ENCODE measurements at regions not wholly inside any gene's neighbourhood (a gene's known extent, or its start where the extent isn't known, plus 50 kb on each side); places are given as distances from the start of the nearest gene placed in this dataset.

DNA sequence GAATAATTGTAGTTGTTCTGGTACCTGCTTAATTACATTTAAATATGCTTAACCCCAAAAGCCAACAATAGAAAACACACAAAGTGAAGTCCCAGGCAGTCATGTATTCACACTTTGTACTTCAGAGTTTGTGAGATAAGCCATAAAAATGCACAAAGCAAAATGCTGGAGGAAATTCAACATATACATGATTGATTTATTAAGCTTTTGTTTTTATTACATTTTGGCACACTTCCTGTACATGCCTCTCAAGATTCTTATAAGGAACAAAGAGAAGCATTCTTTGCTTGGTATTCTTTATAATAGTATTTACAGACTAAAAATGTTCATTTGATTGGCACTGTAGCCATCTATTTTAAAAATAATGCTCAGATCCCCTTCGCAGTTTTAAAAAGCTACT lies 107.7 kb upstream of the ANK3 start:
- no peak for DNase-seq (ENCODE audit: insufficient read length, low spot score)
- TF ChIP-seq POU2F2 (IDR thresholded peaks at IDR 0.05; ENCODE audit: low read depth, low read length), result no peak
- no peak for TF ChIP-seq SPI1 (IDR thresholded peaks at IDR 0.05; ENCODE audit: low read depth, low read length)
- TF ChIP-seq POLR2A (IDR thresholded peaks at IDR 0.05; ENCODE audit: low read depth, low read length), result no peak
- TF ChIP-seq TAF1 (IDR thresholded peaks at IDR 0.05; ENCODE audit: low read depth, low read length), result no peak
- TF ChIP-seq PAX5 (IDR thresholded peaks at IDR 0.05; ENCODE audit: insufficient read depth, low read length, severe bottlenecking), result no peak
- no peak for TF ChIP-seq POLR2AphosphoS5 (IDR thresholded peaks at IDR 0.05; ENCODE audit: low read depth, low read length)
- no peak for FAIRE-seq

DNA sequence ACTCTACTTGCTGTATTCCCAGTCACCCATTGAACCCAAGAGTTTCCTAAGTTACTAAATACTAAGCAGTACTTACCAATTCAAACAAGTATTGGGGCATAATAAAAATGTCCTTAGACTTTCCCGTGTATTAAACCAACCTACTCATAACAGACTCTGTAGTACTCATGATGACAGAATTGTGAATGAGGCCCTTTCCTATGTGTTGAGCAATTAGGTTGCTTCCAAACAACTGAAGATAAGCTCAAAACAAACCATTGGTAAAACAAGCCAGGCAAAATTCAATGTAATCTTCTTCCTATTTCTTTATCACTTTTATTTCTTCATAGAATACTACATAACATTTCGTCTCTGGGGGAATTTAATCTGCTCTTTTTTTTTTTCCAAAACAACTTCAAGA lies 106.5 kb upstream of the ANK3 start:
- DNase-seq (ENCODE audit: insufficient read length, low spot score), result no peak
- no peak for TF ChIP-seq SPI1 (IDR thresholded peaks at IDR 0.05; ENCODE audit: low read depth, low read length)
- TF ChIP-seq TAF1 (IDR thresholded peaks at IDR 0.05; ENCODE audit: low read depth, low read length), result no peak
- TF ChIP-seq POU2F2 (IDR thresholded peaks at IDR 0.05; ENCODE audit: low read depth, low read length), result no peak
- no peak for TF ChIP-seq PAX5 (IDR thresholded peaks at IDR 0.05; ENCODE audit: insufficient read depth, low read length, severe bottlenecking)
- TF ChIP-seq POLR2A (IDR thresholded peaks at IDR 0.05; ENCODE audit: low read depth, low read length), result no peak
- no peak for TF ChIP-seq POLR2AphosphoS5 (IDR thresholded peaks at IDR 0.05; ENCODE audit: low read depth, low read length)
- no peak for FAIRE-seq

DNA sequence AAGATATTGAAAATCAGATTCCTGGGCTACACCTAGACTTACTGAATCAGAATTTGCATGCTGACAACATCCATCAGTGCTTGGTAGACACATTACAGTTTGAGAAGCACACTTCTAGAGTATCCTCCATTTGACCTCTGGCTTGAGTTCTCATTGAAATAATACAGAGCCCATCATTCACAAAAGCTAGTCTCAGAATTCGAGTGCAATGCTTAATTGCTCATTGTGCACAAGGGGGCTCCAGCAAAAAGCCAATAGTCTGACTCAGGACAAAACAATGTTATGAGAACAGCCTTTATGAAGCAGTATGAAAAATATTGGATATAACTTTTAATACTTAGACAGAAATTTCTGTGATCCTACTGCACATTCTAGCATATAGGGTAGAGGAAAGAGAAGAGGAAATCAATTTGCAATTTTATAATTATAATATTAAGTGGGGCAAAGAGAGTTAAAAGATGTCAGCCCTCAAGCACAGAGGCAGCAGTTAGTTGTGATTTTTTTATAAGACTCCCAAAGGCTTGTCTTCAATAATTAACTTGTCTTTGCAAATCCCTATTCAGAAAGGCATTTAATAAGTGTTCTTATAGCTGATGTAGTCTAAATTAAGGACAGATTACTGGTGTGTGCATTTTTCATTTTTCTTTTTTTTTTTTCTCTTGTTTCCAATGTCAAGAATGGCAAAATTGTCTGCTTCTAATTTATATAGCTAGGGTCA lies 105.8 kb upstream of the ANK3 start:
- FAIRE-seq (no peak), DNase-seq (ENCODE audit: insufficient read length, low spot score) (no peak)
- TF ChIP-seq TAF1 (IDR thresholded peaks at IDR 0.05; ENCODE audit: low read depth, low read length), result no peak
- no peak for TF ChIP-seq POLR2A (IDR thresholded peaks at IDR 0.05; ENCODE audit: low read depth, low read length)
- TF ChIP-seq POU2F2 (IDR thresholded peaks at IDR 0.05; ENCODE audit: low read depth, low read length), result no peak
- TF ChIP-seq PAX5 (IDR thresholded peaks at IDR 0.05; ENCODE audit: insufficient read depth, low read length, severe bottlenecking), result no peak
- TF ChIP-seq POLR2AphosphoS5 (IDR thresholded peaks at IDR 0.05; ENCODE audit: low read depth, low read length), result no peak
- no peak for TF ChIP-seq SPI1 (IDR thresholded peaks at IDR 0.05; ENCODE audit: low read depth, low read length)

DNA sequence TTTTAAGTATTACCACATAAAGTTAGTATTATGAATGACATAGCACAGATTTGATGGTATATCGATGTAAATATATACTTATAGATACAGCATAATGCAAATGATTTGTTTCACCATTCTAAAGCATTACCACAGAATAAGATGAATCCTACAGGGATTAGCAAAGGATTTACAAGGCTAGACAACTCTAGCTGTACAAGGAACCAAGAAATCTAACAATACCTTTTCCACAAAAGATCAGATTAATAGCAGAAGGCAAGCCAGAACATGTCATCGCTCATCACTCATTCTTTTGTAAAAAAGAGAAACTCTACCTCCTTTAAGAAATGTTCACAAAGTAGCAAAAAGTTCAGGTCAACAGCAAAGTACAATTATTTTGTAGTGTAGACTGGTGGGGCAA lies 105.1 kb upstream of the ANK3 start:
- TF ChIP-seq SPI1 (IDR thresholded peaks at IDR 0.05; ENCODE audit: low read depth, low read length), result no peak
- TF ChIP-seq TAF1 (IDR thresholded peaks at IDR 0.05; ENCODE audit: low read depth, low read length), result no peak
- TF ChIP-seq PAX5 (IDR thresholded peaks at IDR 0.05; ENCODE audit: insufficient read depth, low read length, severe bottlenecking), result no peak
- no peak for TF ChIP-seq POLR2A (IDR thresholded peaks at IDR 0.05; ENCODE audit: low read depth, low read length)
- no peak for TF ChIP-seq POLR2AphosphoS5 (IDR thresholded peaks at IDR 0.05; ENCODE audit: low read depth, low read length)
- no peak for TF ChIP-seq POU2F2 (IDR thresholded peaks at IDR 0.05; ENCODE audit: low read depth, low read length)

DNA sequence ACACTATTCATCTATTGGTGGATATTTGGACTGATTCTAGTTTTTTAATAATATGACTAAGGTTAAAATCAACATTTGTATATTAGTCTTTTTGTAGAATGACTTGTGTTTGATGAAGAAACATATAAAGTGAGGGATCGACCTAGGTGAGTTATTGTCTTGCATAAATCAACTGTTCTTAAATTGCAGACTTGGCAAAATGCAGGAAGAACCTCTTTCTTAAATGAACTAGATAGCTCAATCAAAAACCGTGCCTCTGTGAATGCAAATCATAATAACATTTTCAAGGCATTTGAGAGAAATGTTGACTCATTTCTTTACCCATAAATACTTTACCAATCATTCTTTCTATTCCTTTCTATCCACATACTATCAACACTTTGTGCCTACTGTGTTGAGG lies 101.5 kb upstream of the ANK3 start:
- FAIRE-seq (no peak), DNase-seq (ENCODE audit: insufficient read length, low spot score) (no peak)
- TF ChIP-seq POLR2AphosphoS5 (IDR thresholded peaks at IDR 0.05; ENCODE audit: low read depth, low read length) (no peak), PAX5 (IDR thresholded peaks at IDR 0.05; ENCODE audit: insufficient read depth, low read length, severe bottlenecking) (no peak), POLR2A (IDR thresholded peaks at IDR 0.05; ENCODE audit: low read depth, low read length) (no peak), TAF1 (IDR thresholded peaks at IDR 0.05; ENCODE audit: low read depth, low read length) (no peak), POU2F2 (IDR thresholded peaks at IDR 0.05; ENCODE audit: low read depth, low read length) (no peak), SPI1 (IDR thresholded peaks at IDR 0.05; ENCODE audit: low read depth, low read length) (no peak)

More for the DNA sequence above, 105.1 kb upstream of the ANK3 start:
- FAIRE-seq, result no peak
- DNase-seq (ENCODE audit: insufficient read length, low spot score), result no peak

DNA sequence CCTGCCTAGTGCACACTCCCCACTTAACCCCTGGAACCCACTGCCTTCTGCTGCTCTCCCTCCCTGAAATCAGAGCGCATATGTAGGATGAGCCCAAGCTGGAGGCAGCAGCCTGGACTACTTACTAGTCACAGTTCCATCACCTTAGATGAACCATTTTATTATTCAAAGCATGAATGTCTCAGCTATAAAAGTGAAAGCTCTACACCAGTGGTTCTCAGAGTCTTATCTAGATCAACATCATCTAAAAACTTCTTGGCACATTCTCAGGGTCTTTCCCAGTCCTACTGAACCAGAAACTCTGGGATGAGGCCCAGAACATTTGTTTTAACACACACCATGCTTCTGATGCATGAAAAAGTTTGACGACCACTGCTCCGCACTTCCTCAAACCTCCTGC lies 100.3 kb upstream of the ANK3 start:
- DNase-seq (ENCODE audit: insufficient read length, low spot score) (no peak), FAIRE-seq (no peak)
- TF ChIP-seq POU2F2 (IDR thresholded peaks at IDR 0.05; ENCODE audit: low read depth, low read length), result no peak
- no peak for TF ChIP-seq PAX5 (IDR thresholded peaks at IDR 0.05; ENCODE audit: insufficient read depth, low read length, severe bottlenecking)
- no peak for TF ChIP-seq POLR2A (IDR thresholded peaks at IDR 0.05; ENCODE audit: low read depth, low read length)
- TF ChIP-seq POLR2AphosphoS5 (IDR thresholded peaks at IDR 0.05; ENCODE audit: low read depth, low read length), result no peak
- no peak for TF ChIP-seq SPI1 (IDR thresholded peaks at IDR 0.05; ENCODE audit: low read depth, low read length)
- no peak for TF ChIP-seq TAF1 (IDR thresholded peaks at IDR 0.05; ENCODE audit: low read depth, low read length)

DNA sequence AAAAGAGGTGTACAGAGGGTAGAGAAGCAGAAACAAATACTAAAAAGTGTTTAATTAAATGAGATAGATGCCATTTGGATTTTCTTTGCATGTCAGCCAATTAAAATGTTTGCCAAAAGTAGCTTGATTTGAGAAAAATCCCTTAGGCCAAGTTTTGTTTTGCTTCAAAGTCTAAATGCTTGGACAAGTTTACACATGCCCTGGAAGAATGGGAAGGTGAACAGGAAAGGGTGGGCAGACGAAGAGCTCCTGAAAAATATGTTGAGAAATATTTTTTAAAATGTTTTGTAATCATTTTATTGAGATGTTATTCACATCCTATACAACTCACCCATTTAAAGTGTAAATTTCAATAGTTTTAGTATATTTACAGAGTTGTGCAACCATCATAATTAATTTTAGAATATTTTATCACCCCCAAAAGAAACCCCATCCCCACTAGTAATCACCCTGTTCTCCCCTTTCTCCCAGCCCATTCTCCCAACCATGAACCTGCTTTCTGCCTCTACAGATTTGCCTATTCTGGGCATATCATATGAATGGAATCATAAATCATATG lies 98.5 kb upstream of the ANK3 start:
- TF ChIP-seq POLR2AphosphoS5 (IDR thresholded peaks at IDR 0.05; ENCODE audit: low read depth, low read length), result no peak
- DNase-seq (ENCODE audit: insufficient read length, low spot score) (no peak), FAIRE-seq (no peak)

DNA sequence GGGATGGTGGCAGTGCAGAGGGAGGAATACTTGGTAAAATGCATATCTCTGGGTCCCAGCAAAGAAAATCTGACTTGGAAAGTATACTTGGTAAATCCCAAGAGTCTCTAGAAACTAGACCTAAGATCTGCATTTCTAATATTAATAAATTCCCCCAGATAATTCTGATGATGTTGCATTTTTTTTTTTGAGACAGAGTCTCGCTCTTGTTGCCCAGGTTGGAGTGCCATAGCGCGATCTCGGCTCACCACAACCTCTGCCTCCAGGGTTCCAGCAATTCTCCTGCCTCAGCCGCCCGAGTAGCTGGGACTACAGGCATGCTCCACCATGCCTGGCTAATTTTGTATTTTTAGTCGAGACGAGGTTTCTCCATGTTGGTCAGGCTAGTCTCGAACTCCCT lies 97.9 kb upstream of the ANK3 start:
- TF ChIP-seq PAX5 (IDR thresholded peaks at IDR 0.05; ENCODE audit: insufficient read depth, low read length, severe bottlenecking) (no peak), SPI1 (IDR thresholded peaks at IDR 0.05; ENCODE audit: low read depth, low read length) (no peak), POLR2A (IDR thresholded peaks at IDR 0.05; ENCODE audit: low read depth, low read length) (no peak), TAF1 (IDR thresholded peaks at IDR 0.05; ENCODE audit: low read depth, low read length) (no peak)
- FAIRE-seq, result no peak

DNA sequence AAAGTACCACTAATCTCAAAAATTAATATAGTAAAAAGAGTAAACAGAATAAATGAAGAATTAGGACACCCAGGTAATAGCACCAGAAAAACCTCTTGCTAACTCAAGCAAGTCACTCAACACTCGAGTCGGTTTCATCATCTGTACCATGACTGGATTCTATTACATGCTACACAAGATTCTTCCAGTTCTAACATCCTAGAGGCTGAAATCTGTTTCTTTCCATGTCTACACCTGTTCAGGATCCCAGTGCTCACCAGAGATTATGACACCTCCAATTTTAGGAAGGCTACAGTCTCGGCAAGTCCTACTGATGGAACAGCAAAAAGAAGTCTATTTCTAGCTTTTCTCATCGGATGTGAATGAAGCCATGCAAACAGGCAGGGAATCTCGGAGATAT lies 95.3 kb upstream of the ANK3 start:
- TF ChIP-seq TAF1 (IDR thresholded peaks at IDR 0.05; ENCODE audit: low read depth, low read length) (no peak), POU2F2 (IDR thresholded peaks at IDR 0.05; ENCODE audit: low read depth, low read length) (no peak), PAX5 (IDR thresholded peaks at IDR 0.05; ENCODE audit: insufficient read depth, low read length, severe bottlenecking) (no peak), SPI1 (IDR thresholded peaks at IDR 0.05; ENCODE audit: low read depth, low read length) (no peak), POLR2A (IDR thresholded peaks at IDR 0.05; ENCODE audit: low read depth, low read length) (no peak), POLR2AphosphoS5 (IDR thresholded peaks at IDR 0.05; ENCODE audit: low read depth, low read length) (no peak)
- DNase-seq (ENCODE audit: insufficient read length, low spot score) (no peak), FAIRE-seq (no peak)

More for the DNA sequence above, 97.9 kb upstream of the ANK3 start:
- DNase-seq (ENCODE audit: insufficient read length, low spot score), result no peak

Data from GM12891 (cell line).